K562 (cell line): ENCODE measurements at regions not wholly inside any gene's neighbourhood (a gene's known extent, or its start where the extent isn't known, plus 50 kb on each side); places are given as distances from the start of the nearest gene placed in this dataset.

Experiments used
- ATAC-seq: fragments of 200-7000 bp; cut with Tn5 transposase; 3 replicates; pipeline ENCODE4 v1.9.1; 2020; ENCODE audit warnings: moderate library complexity
- BruUV-seq: library from RNA; stranded (reverse); fragments of 400-500 nt; replicated peaks from 2 replicates; lab custom pipeline; 2021; lab: Mats Ljungman, UMichigan
- CTCF ChIA-PET: fragments of 300-600 bp; formaldehyde crosslinking; extraction: SDS; loops from one replicate; lab custom pipeline; 2021; ENCODE audit warnings: low intra/inter-chr PET ratio; lab: Yijun Ruan, JAX
- POLR2A ChIA-PET: fragments of 300-600, 350-650 bp; sonication (Branson Sonifier 250); formaldehyde crosslinking; extraction: SDS; loops from one replicate; lab custom pipeline; 2021; ENCODE audit warnings: antibody characterized with exemption, inconsistent platforms; lab: Yijun Ruan, JAX
- DNase-seq, 4 experiments: peaks; one replicate each; pipeline versions ENCODE4 v3.0.0 to v3.0.0-alpha.2; 2011 to 2018; ENCODE audit warnings: low spot score in 3 of 4, mixed read lengths in 3 of 4; ENCODE audit errors: extremely low read depth in 1 of 4
- FAIRE-seq: peaks from 2 replicates; lab custom pipeline; 2011; peaks lifted over from hg19 to GRCh38; lab: Jason Lieb, UNC
- H2AFZ ChIP-seq: 2 replicates; pipeline ENCODE4 v1.6.0; 2011; ENCODE audit warnings: low read depth, low read length, control low read depth, inconsistent platforms
- H3K27ac ChIP-seq: fragments of 200-600 bp; 3 replicates; pipeline ENCODE4 v1.8.0; 2011; ENCODE audit warnings: low read depth, mild to moderate bottlenecking, control low read depth, inconsistent platforms, low read length, moderate library complexity, mixed read lengths; ENCODE audit errors: extremely low read depth
- H3K27me3 ChIP-seq, 2 experiments: fragments of 300-600 bp in 1 of 2; 2 replicates in 1 of 2; 3 replicates in 1 of 2; pipeline versions ENCODE4 v1.6.0 to v1.8.0; 2011; ENCODE audit warnings: inconsistent platforms in 2 of 2, low read length in 2 of 2, mild to moderate bottlenecking in 1 of 2, mixed read lengths in 1 of 2, moderate library complexity in 1 of 2; ENCODE audit not compliant: control insufficient read depth in 2 of 2, insufficient read depth in 2 of 2
- H3K36me3 ChIP-seq: fragments of 300-600 bp; 3 replicates; pipeline ENCODE4 v1.8.0; 2011; ENCODE audit warnings: mild to moderate bottlenecking, low read length, inconsistent platforms; ENCODE audit not compliant: control insufficient read depth, insufficient read depth
- H3K4me1 ChIP-seq, 2 experiments: fragments of 200-600 bp in 1 of 2; replicated peaks in 1 of 2; 2 replicates in 1 of 2; 3 replicates in 1 of 2; pipeline versions ENCODE4 v1.5.1 to v1.8.0; 2011; ENCODE audit warnings: inconsistent platforms in 2 of 2, low read length in 2 of 2, mild to moderate bottlenecking in 1 of 2, mixed read lengths in 1 of 2, moderate library complexity in 1 of 2; ENCODE audit not compliant: control insufficient read depth in 2 of 2, insufficient read depth in 2 of 2
- H3K4me2 ChIP-seq: 2 replicates; pipeline ENCODE4 v1.6.1; 2011; ENCODE audit warnings: low read length, control low read depth, inconsistent platforms, mixed read lengths; ENCODE audit not compliant: insufficient read depth
- H3K4me3 ChIP-seq: fragments of 200-600 bp; sonication (generic), shearing (Covaris generic); 2 replicates; pipeline ENCODE4 v1.5.1; 2016; ENCODE audit warnings: control low read depth, inconsistent platforms
- H3K79me2 ChIP-seq: fragments of 200-600 bp; 3 replicates; pipeline ENCODE4 v1.8.0; 2011; ENCODE audit warnings: low read length, inconsistent platforms; ENCODE audit not compliant: control insufficient read depth, insufficient read depth
- H3K9ac ChIP-seq, 2 experiments: 2 replicates each; pipeline versions ENCODE4 v1.6.0 to v1.6.1; 2011; ENCODE audit warnings: low read depth in 2 of 2, low read length in 2 of 2, control low read depth in 1 of 2, inconsistent platforms in 1 of 2, mild to moderate bottlenecking in 1 of 2, mixed read lengths in 1 of 2; ENCODE audit not compliant: insufficient read depth in 1 of 2
- H3K9me1 ChIP-seq: one replicate; pipeline ENCODE4 v1.6.0; 2011; ENCODE audit warnings: inconsistent platforms, mild to moderate bottlenecking, low read length, moderate library complexity; ENCODE audit not compliant: control insufficient read depth, insufficient read depth
- H3K9me3 ChIP-seq: replicated peaks from 2 replicates; pipeline ENCODE4 v1.5.1; 2011; ENCODE audit warnings: low read depth, low read length, inconsistent platforms; ENCODE audit not compliant: control insufficient read depth, insufficient read depth
- H4K20me1 ChIP-seq: replicated peaks from 2 replicates; pipeline ENCODE4 v1.6.1; 2011; ENCODE audit warnings: low read length, inconsistent platforms, mixed read lengths; ENCODE audit not compliant: control insufficient read depth, insufficient read depth
- EZH2 ChIP-seq: IDR thresholded peaks from 2 replicates; pipeline ENCODE4 v1.6.1; 2012; ENCODE audit warnings: low read depth, mild to moderate bottlenecking, inconsistent platforms, low read length, borderline replicate concordance
- HDAC1 ChIP-seq, 2 experiments: fragments of 450-650 bp; IDR thresholded peaks; 2 replicates each; pipeline ENCODE4 v1.6.1; 2016 to 2017; ENCODE audit warnings: inconsistent platforms in 1 of 2, mild to moderate bottlenecking in 1 of 2, moderate library complexity in 1 of 2
- MYC ChIP-seq, 2 experiments: fragments of 250-450 bp in 1 of 2; sonication (Bioruptor Pico) in 1 of 2; IDR thresholded peaks; 2 replicates each; pipeline versions ENCODE4 v1.5.1 to v1.6.1; 2012 to 2021; ENCODE audit warnings: low read depth in 2 of 2, borderline replicate concordance in 1 of 2, improper control_type of control experiment in 1 of 2, low read length in 1 of 2, mild to moderate bottlenecking in 1 of 2, moderate library complexity in 1 of 2
- ZNF12 ChIP-seq: sonication (generic); formaldehyde crosslinking; IDR thresholded peaks from 2 replicates; pipeline ENCODE4 v1.4.0; 2020; ENCODE audit warnings: mild to moderate bottlenecking, missing genetic modification reagents
- ZNF644 ChIP-seq: fragments of 200-800 bp; sonication (Bioruptor generic); IDR thresholded peaks from 2 replicates; pipeline ENCODE4 v1.6.1; 2016; ENCODE audit warnings: low read depth, missing genetic modification characterization, missing compliant biosample characterization
- WGBS: fragments of 100-300 bp; shearing (Covaris generic); methylation state at CpG from one replicate; pipeline ENCODE4 v1.1.6; 2016; ENCODE audit warnings: low coverage, mixed read lengths; ENCODE audit not compliant: insufficient coverage; ENCODE audit errors: missing lambda C conversion rate; 5-methylcytosine and 5-hydroxymethylcytosine counted together
- in situ Hi-C: fragments of 300-500 bp; cut with MboI; formaldehyde crosslinking; loops from 4 replicates; pipeline ENCODE4 v1.15.0; 2018; ENCODE audit warnings: inconsistent platforms, mixed read lengths
- intact Hi-C: fragments of 100-400 bp; cut with micrococcal nuclease; formaldehyde crosslinking; loops from 2 replicates; pipeline ENCODE4 v1.14.2; 2022
- TF ChIP-seq, protein P1 (sequence below): fragments of 450-650 bp; IDR thresholded peaks from 2 replicates; pipeline ENCODE4 v1.6.1; 2017; ENCODE audit warnings: mild to moderate bottlenecking, moderate library complexity

DNA sequence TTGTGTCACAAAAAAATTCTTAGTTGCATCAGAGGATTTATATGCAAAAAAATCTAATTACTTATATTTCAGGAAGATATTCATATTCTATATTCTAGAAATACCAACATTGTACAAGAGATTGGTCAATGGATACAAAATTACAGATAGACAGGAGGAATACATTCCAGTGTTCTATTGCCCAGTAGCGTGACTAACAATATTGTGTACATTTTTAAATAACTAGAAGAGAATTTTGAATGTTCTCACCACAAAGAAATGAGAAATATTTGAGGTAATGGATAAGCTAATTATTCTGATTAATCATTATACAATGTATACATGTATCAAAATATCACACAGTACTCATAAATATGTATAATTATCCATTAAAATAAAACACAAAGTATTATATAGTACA is 253.3 kb downstream of the IPMK start:
- no peak overlapping the region for H3K9ac ChIP-seq
- no peak overlapping the region for H3K4me2 ChIP-seq
- no TSS peak for BruUV-seq
- H3K9me1 ChIP-seq: no peaks in the 10 kb centered on the region
- H2AFZ ChIP-seq: no peak overlapping the region
- TF ChIP-seq ZNF644 (tag) (no peak), ZNF12 (no peak), HDAC1 (IDR thresholded peaks at IDR 0.05) (no peak), EZH2 (no peak), MYC (IDR thresholded peaks at IDR 0.05; ENCODE audit: low read depth, low read length) (no peak), MYC (CRISPR knock-in tag; IDR thresholded peaks at IDR 0.05; ENCODE audit: borderline replicate concordance, low read depth) (no peak)
- TF ChIP-seq, protein P1, sequence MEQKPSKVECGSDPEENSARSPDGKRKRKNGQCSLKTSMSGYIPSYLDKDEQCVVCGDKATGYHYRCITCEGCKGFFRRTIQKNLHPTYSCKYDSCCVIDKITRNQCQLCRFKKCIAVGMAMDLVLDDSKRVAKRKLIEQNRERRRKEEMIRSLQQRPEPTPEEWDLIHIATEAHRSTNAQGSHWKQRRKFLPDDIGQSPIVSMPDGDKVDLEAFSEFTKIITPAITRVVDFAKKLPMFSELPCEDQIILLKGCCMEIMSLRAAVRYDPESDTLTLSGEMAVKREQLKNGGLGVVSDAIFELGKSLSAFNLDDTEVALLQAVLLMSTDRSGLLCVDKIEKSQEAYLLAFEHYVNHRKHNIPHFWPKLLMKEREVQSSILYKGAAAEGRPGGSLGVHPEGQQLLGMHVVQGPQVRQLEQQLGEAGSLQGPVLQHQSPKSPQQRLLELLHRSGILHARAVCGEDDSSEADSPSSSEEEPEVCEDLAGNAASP: no peak
- ChIA-PET CTCF (no interaction called here), POLR2A (no interaction called here)
- no peaks in the 10 kb centered on the region for H4K20me1 ChIP-seq
- H3K4me1 ChIP-seq: no peaks in the 10 kb centered on the region
- in situ Hi-C loops (no loop called here), intact Hi-C loops (no loop called here)
- no peak overlapping the region for H3K27ac ChIP-seq
- H3K9me3 ChIP-seq: no peaks in the 10 kb centered on the region
- H3K36me3 ChIP-seq: no peaks in the 10 kb centered on the region
- no peak overlapping the region for H3K4me3 ChIP-seq
- no peak for FAIRE-seq
- H3K27me3 ChIP-seq: no peaks in the 10 kb centered on the region
- 0% methylated on average over 1 of the region's 1 CpG for WGBS
- no peak for ATAC-seq
- no peak for DNase-seq
- H3K79me2 ChIP-seq: no peaks in the 10 kb centered on the region
